ENCODE measurements at regions not wholly inside any gene's neighbourhood (a gene's known extent, or its start where the extent isn't known, plus 50 kb on each side); places are given as distances from the start of the nearest gene placed in this dataset.

- no TSS peak for BruUV-seq (replicated peaks)
- H3K4ac ChIP-seq (ENCODE audit: low read depth, low read length), result no peak overlapping the region
- in situ Hi-C loops (cut with MboI; ENCODE audit: low sequenced_read_pairs) (no loop called here), intact Hi-C loops (cut with micrococcal nuclease) (no loop called here), dilution Hi-C loops (cut with HindIII; ENCODE audit: low sequenced_read_pairs, unreplicated experiment) (no loop called here)
- 0 out of 2 replicates have a peak overlapping the region, but pooled peaks have one; percentile 2 for H3K14ac ChIP-seq (replicated peaks; ENCODE audit: low read depth, low read length)
- H2AK9ac ChIP-seq (replicated peaks; ENCODE audit: low read depth, low read length, poor library complexity), result no peak overlapping the region
- no peak overlapping the region for H3K4me2 ChIP-seq (ENCODE audit: low read depth, low read length)
- H3K4me3 ChIP-seq (ENCODE audit: insufficient read depth, low read depth, low read length), result no peak overlapping the region
- H2AK5ac ChIP-seq (ENCODE audit: low read depth, low read length), result no peak overlapping the region
- CTCF ChIA-PET, result interaction anchor here (0.6 kb wide), 1 partner anchor 52 kb away, joined by 4 read pairs; no protein-coding TSS in a partner anchor
- POLR2A ChIA-PET (ENCODE audit: unreplicated experiment), result no interaction called here
- ATAC-seq (ENCODE audit: low read depth) (no peak), DNase-seq (no peak)
- no peaks in the 10 kb centered on the region for H3K36me3 ChIP-seq (ENCODE audit: control insufficient read depth, insufficient read depth, low read length)
- no peak overlapping the region for H4K8ac ChIP-seq (ENCODE audit: low read depth in 2 of 2, low read length in 2 of 2)
- no peak overlapping the region for H4K91ac ChIP-seq (ENCODE audit: insufficient read depth, low read depth, low read length)
- no peaks in the 10 kb centered on the region for H3K9me3 ChIP-seq (ENCODE audit: control insufficient read depth, insufficient read depth, low read length)
- no peak for TF ChIP-seq SMC3 (IDR thresholded peaks at IDR 0.05; ENCODE audit: low read depth, low read length)
- TF ChIP-seq BHLHE40 (IDR thresholded peaks at IDR 0.05; ENCODE audit: low read depth, low read length), result no peak
- TF ChIP-seq MAFK (IDR thresholded peaks at IDR 0.05; ENCODE audit: low read depth, low read length), result no peak
- no peak for TF ChIP-seq CTCF (conservative IDR thresholded peaks at IDR 0.05; ENCODE audit: low read depth, low read length)
- no peak for TF ChIP-seq CHD1 (IDR thresholded peaks at IDR 0.05; ENCODE audit: low read depth, low read length)
- no peak for TF ChIP-seq MAZ (IDR thresholded peaks at IDR 0.05; ENCODE audit: borderline replicate concordance, low read depth, low read length)
- TF ChIP-seq FOS (IDR thresholded peaks at IDR 0.05; ENCODE audit: low read depth, low read length), result no peak
- no peak for TF ChIP-seq MXI1 (IDR thresholded peaks at IDR 0.05; ENCODE audit: borderline replicate concordance, low read depth, low read length)
- no peak for TF ChIP-seq USF2 (IDR thresholded peaks at IDR 0.05; ENCODE audit: low read depth, low read length)
- no peak for TF ChIP-seq CEBPB (IDR thresholded peaks at IDR 0.05; ENCODE audit: low read depth, low read length)
- TF ChIP-seq RAD21 (IDR thresholded peaks at IDR 0.05; ENCODE audit: low read length), result no peak
- TF ChIP-seq RFX5 (IDR thresholded peaks at IDR 0.05; ENCODE audit: low read depth, low read length), result no peak
- no peak for TF ChIP-seq NFE2L2 (IDR thresholded peaks at IDR 0.05; ENCODE audit: low read depth, low read length)
- TF ChIP-seq RCOR1 (IDR thresholded peaks at IDR 0.05; ENCODE audit: insufficient replicate concordance, low read length), result no peak
- no peak overlapping the region for H3K18ac ChIP-seq (ENCODE audit: low read depth, low read length)
- H4K5ac ChIP-seq (ENCODE audit: low read depth, low read length), result no peak overlapping the region
- H2BK5ac ChIP-seq (ENCODE audit: low read depth, low read length, poor library complexity, severe bottlenecking), result no peak overlapping the region
- no peak overlapping the region for H3K56ac ChIP-seq (ENCODE audit: extremely low read depth, insufficient read depth, low read length)
- H3K27ac ChIP-seq (ENCODE audit: insufficient read depth, low read length), result no peak overlapping the region
- no peak overlapping the region for H2BK120ac ChIP-seq (ENCODE audit: low read depth, low read length)
- H3K79me1 ChIP-seq (ENCODE audit: low read depth in 1 of 2, low read length in 2 of 2), result no peaks in the 10 kb centered on the region
- H2BK20ac ChIP-seq (ENCODE audit: low read depth, low read length), result no peak overlapping the region
- H3K9ac ChIP-seq (ENCODE audit: low read depth, low read length), result no peak overlapping the region
- no peak overlapping the region for H3K23ac ChIP-seq (ENCODE audit: low read depth, low read length)
- WGBS, 2 experiments (ENCODE audit: extremely low coverage in 2 of 2, insufficient read length in 1 of 2), result no CpG with 5 or more reads among the region's 2 CpGs
- no peak overlapping the region for H2BK15ac ChIP-seq (ENCODE audit: low read depth, low read length)
- H3K9me1 ChIP-seq (ENCODE audit: insufficient read depth, low read length), result 0 out of 2 replicates have a peak, but pooled peaks cover under 1% of the 10 kb centered on the region
- peaks cover 4% of the 10 kb centered on the region for H3K27me3 ChIP-seq (ENCODE audit: control insufficient read depth, insufficient read depth, low read length)
- H4K20me1 ChIP-seq (ENCODE audit: insufficient read depth, low read length), result no peaks in the 10 kb centered on the region
- H3K4me1 ChIP-seq (ENCODE audit: control insufficient read depth, insufficient read depth, low read length), result peaks cover 2% of the 10 kb centered on the region
- H2AFZ ChIP-seq (replicated peaks; ENCODE audit: low read length, poor library complexity), result peak overlapping the region; percentile 38
Observed at GRCh38 chr2:37481244-37481643, 136.8 kb downstream of the QPCT start.

All from IMR-90 (cell line).